ENCODE measurements at regions not wholly inside any gene's neighbourhood (a gene's known extent, or its start where the extent isn't known, plus 50 kb on each side); places are given as distances from the start of the nearest gene placed in this dataset.

DNA sequence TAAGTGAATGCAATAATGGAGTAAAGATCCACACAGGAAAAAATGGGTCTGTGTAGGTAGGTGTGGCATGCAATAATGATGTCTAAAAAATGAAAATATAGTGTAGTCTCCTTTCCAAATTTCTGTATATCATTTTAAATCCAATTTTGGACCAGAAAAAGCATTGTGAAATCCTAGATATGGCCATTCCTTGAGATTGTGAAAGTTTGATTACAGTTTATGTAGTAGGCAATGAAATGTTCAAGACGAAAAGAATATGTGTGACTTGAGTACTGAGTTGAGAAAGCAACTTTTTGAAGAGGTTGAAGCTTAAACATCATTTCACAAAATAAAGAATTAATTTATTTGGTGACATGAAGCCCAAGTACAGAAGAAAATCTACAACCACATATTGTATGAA, 698.7 kb downstream of the EPHA3 start:
- CTCF ChIA-PET, result no interaction called here
- ATAC-seq (ENCODE audit: poor library complexity) (no peak), DNase-seq (no peak)
- no peaks in the 10 kb centered on the region for H3K36me3 ChIP-seq (ENCODE audit: insufficient read depth, low read length)
- peaks cover 10% of the 10 kb centered on the region for H3K9me3 Mint-ChIP-seq
- H3K9me3 ChIP-seq (ENCODE audit: control insufficient read depth in 1 of 2, insufficient read depth in 1 of 2, low read length in 2 of 2), result no peaks in the 10 kb centered on the region
- no peak overlapping the region for H3K4me3 Mint-ChIP-seq
- no peaks in the 10 kb centered on the region for H3K4me1 ChIP-seq (ENCODE audit: insufficient read depth, low read length)
- H3K27ac ChIP-seq (ENCODE audit: low read depth in 1 of 2, low read length in 2 of 2), result no peak overlapping the region
- H3K27me3 Mint-ChIP-seq, result no peaks in the 10 kb centered on the region
- no peak overlapping the region for H3K4me3 ChIP-seq (ENCODE audit: low read length)
- no peaks in the 10 kb centered on the region for H3K4me1 Mint-ChIP-seq (ENCODE audit: low read depth)
- H3K27me3 ChIP-seq (ENCODE audit: control insufficient read depth in 1 of 2, insufficient read depth in 2 of 2, low read length in 2 of 2), result no peaks in the 10 kb centered on the region
- no peak overlapping the region for H3K27ac Mint-ChIP-seq
- H3K36me3 Mint-ChIP-seq (ENCODE audit: low read depth), result no peaks in the 10 kb centered on the region
- intact Hi-C loops (cut with DNase I, micrococcal nuclease), result no loop called here
- POLR2A ChIA-PET, result no interaction called here
- TF ChIP-seq, protein P1, sequence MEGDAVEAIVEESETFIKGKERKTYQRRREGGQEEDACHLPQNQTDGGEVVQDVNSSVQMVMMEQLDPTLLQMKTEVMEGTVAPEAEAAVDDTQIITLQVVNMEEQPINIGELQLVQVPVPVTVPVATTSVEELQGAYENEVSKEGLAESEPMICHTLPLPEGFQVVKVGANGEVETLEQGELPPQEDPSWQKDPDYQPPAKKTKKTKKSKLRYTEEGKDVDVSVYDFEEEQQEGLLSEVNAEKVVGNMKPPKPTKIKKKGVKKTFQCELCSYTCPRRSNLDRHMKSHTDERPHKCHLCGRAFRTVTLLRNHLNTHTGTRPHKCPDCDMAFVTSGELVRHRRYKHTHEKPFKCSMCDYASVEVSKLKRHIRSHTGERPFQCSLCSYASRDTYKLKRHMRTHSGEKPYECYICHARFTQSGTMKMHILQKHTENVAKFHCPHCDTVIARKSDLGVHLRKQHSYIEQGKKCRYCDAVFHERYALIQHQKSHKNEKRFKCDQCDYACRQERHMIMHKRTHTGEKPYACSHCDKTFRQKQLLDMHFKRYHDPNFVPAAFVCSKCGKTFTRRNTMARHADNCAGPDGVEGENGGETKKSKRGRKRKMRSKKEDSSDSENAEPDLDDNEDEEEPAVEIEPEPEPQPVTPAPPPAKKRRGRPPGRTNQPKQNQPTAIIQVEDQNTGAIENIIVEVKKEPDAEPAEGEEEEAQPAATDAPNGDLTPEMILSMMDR (IDR thresholded peaks at IDR 0.05), result no peak

GRCh38 chr3:89808680-89809197, 701.3 kb downstream of the EPHA3 start:
- Histone ChIP-seq H3K4me1 (ENCODE audit: insufficient read depth, low read length) (no peaks in the 10 kb centered on the region), H3K36me3 (ENCODE audit: insufficient read depth, low read length) (no peaks in the 10 kb centered on the region), H3K9me3 (ENCODE audit: control insufficient read depth in 1 of 2, insufficient read depth in 1 of 2, low read length in 2 of 2) (peaks cover 5 to 8% of the 10 kb centered on the region in 2 experiments), H3K27ac (ENCODE audit: low read depth in 1 of 2, low read length in 2 of 2) (no peak overlapping the region), H3K4me3 (ENCODE audit: low read length) (no peak overlapping the region), H3K27me3 (ENCODE audit: control insufficient read depth in 1 of 2, insufficient read depth in 2 of 2, low read length in 2 of 2) (no peaks in the 10 kb centered on the region)
- POLR2A ChIA-PET, result no interaction called here
- ATAC-seq (ENCODE audit: poor library complexity) (no peak), DNase-seq (no peak)
- CTCF ChIA-PET, result no interaction called here
- no peaks in the 10 kb centered on the region for H3K36me3 Mint-ChIP-seq (ENCODE audit: low read depth)
- intact Hi-C loops (cut with DNase I, micrococcal nuclease), result no loop called here
- peaks cover 12% of the 10 kb centered on the region for H3K9me3 Mint-ChIP-seq
- H3K4me1 Mint-ChIP-seq (ENCODE audit: low read depth), result no peaks in the 10 kb centered on the region
- no peaks in the 10 kb centered on the region for H3K27me3 Mint-ChIP-seq
- H3K27ac Mint-ChIP-seq, result no peak overlapping the region
- H3K4me3 Mint-ChIP-seq, result no peak overlapping the region
- TF ChIP-seq, protein P1 (IDR thresholded peaks at IDR 0.05), result no peak

DNA sequence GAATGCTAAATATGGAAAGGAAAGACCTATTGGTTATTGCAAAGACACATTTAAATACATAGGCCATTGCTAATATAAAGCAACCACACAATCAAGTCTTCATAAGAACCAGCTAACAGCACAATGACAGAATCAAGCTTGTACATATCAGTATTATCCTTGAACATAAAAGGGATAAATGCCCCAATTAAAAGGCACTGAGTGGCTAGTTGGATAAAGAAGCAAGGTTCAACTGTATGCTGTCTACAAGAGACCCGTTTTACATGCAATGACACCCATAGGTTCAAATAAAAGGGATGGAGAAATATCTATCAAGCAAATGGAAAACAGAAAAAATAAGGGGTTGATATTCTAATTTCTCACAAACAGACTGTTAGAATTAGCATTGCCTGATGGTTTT, 706.1 kb downstream of the EPHA3 start:
- CTCF ChIA-PET, result no interaction called here
- H3K9me3 Mint-ChIP-seq, result peaks cover 16% of the 10 kb centered on the region
- no peaks in the 10 kb centered on the region for H3K36me3 ChIP-seq (ENCODE audit: insufficient read depth, low read length)
- no peaks in the 10 kb centered on the region for H3K36me3 Mint-ChIP-seq (ENCODE audit: low read depth)
- H3K4me1 Mint-ChIP-seq (ENCODE audit: low read depth), result no peaks in the 10 kb centered on the region
- H3K27ac Mint-ChIP-seq, result no peak overlapping the region
- ATAC-seq (ENCODE audit: poor library complexity) (no peak), DNase-seq (no peak)
- POLR2A ChIA-PET, result no interaction called here
- TF ChIP-seq, protein P1 (IDR thresholded peaks at IDR 0.05), result no peak
- peaks cover 15 to 17% of the 10 kb centered on the region in 2 experiments for H3K9me3 ChIP-seq (ENCODE audit: control insufficient read depth in 1 of 2, insufficient read depth in 1 of 2, low read length in 2 of 2)
- intact Hi-C loops (cut with DNase I, micrococcal nuclease), result no loop called here
- no peak overlapping the region for H3K4me3 ChIP-seq (ENCODE audit: low read length)
- H3K27ac ChIP-seq (ENCODE audit: low read depth in 1 of 2, low read length in 2 of 2), result no peak overlapping the region
- H3K27me3 Mint-ChIP-seq, result no peaks in the 10 kb centered on the region
- H3K27me3 ChIP-seq (ENCODE audit: control insufficient read depth in 1 of 2, insufficient read depth in 2 of 2, low read length in 2 of 2), result no peaks in the 10 kb centered on the region
- no peaks in the 10 kb centered on the region for H3K4me1 ChIP-seq (ENCODE audit: insufficient read depth, low read length)
- no peak overlapping the region for H3K4me3 Mint-ChIP-seq
